Left hindlimb (tissue), 1 donor: ENCODE measurements at regions not wholly inside any gene's neighbourhood (a gene's known extent, or its start where the extent isn't known, plus 50 kb on each side); places are given as distances from the start of the nearest gene placed in this dataset.

Experiments
- DNase-seq: peaks from one replicate; pipeline ENCODE4 v3.0.0-alpha.2; 2018

DNA sequence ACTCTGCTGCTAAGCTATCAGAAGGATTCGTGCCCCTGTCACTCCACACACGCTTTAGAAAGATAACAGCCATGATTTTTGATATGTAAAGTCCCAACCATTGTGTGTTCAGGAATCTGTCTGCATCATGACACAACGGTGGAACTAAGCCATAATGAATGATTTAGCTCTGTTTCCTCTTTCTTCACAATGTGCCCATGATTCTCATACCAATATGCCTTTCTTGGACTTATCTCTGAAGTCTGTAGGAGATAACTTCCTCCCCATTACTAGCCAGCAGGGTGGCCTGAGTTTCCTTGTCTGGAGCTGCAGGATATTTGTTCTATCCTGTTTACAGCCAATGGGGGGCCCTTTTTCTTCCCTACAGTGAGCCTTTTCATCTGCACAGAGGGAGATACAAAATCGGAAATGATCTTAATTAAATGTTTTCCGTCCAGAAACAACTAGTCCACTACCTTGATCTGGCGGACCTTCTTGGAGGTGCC lies 511.7 kb downstream of the USP25 start:
- no peak for DNase-seq

DNA sequence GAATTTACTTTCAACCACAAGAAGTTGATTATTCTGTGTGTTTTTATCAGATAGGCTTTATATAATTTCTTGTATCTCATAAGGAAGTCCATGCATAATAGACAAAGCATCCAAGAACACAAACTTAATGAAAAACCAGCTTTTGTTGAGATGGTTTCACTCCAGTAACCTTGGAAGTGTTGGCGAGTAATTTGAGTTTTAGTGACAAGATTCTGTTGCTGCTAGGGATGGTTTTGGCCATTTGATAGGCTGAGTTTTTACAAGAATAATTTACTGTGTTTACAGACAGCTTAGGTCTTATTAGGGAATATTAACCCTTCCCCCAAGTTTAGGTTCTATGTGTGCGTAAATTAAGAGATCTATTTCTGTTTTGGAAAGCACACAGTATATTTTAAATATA lies 513.6 kb downstream of the USP25 start:
- DNase-seq = no peak

DNA sequence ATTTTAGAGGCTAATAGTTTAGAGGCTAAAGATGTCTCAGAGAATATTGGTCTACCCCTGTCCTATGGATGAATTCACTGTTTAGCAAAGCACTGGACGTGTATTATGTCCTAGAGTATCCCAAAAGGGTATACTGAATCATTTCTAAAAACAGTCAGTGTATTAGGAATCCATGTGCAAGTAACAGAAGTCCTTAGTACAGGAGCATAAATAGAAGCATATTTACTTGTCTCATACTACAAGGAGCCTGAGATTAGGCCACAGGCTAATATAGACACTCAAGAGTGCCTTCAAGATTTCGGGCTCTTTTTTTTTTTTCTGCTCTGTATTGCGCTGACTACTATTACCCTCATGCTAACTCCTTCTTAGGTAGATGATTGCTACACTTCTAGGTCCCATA lies 518.9 kb downstream of the USP25 start:
- DNase-seq = no peak

DNA sequence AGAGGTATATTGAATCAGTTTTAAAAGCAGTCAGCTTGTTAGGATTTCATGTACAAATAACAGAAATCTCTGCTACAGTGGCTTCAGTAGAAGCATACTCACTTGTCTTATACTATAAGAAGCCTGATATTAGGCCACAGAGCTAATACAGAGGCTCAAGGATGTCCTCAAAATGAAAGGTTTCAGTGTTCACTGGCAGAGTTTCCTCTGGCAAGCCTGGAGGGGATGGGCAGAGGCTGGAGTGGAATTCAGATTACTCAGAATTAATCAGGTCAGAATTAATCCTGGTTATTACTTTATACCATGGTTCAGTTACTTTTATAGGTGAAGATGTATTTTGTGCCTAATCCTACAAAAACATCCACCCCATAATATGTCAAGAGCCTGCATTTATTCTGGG lies 520.5 kb downstream of the USP25 start:
- no peak for DNase-seq

DNA sequence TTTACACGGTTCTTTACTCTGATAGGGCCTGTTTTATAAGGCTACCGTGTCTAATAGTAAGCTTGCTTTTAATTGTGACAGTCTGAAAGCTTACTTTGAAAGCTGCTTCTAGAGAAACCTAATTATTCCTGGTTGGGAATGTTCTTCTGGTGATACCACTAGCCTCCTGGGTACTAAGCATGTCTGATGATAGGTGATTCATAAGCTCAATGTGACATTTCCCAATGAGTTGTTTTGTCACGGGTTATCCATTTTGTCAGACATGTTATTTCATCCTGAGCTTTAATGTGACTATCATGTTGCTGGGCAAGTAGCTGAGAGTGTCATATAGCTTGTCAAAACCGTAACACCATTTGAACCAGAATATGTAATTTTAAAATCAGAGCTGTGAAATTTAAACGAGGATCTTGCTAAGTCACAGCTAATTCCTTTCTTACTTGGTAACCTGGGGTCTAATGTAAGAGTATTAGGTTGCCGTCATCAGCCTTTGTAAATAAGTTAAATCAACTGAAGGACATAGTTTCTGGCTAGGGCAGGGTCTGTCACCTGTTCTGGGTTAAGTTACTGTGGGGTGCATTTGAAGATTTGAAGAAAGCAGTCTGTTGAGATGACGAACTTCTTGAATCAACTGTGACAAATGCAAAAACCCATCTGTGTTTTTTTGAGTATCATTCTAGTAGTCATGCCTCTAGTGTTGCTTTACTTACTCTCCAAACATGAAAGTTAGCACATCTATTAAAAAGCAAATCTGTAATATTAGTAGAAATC lies 529.2 kb downstream of the USP25 start:
- no peak for DNase-seq

DNA sequence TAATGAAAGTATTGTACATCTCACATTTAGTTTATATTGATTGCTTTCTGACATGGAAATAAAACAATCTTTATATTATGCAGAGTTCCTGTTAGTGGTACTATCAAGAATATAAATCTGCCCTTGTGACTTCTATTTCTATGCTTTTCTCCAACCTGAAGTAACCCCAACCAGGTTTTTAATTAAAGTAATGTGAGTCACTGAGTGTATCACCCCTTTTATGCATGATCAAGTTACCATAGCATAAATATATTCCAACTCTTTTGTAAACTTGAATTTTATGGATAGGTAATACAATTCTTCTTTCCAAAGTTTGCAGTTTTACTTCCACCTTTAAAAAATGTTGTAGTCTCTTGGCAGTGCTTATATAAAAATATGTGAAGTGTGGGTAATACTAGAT lies 532.3 kb downstream of the USP25 start:
- DNase-seq = no peak

DNA sequence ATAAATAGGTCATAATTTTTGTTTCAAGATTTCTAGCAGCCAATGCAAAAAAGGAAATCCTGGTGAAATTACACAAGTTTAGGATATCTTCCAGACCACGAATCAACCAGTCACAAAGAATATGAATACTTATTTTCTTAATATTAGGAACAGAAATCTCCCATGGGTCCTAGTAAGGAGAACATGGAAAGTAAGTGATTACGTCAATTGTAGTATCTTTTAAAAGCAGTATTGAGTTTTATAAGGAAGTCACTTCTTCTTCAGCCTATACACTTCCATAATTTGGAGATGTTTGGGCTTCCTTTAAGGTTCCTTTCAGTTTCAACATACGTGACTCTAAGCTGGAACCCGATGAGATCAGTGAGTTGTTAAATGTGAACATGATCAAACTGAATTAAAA lies 534.5 kb downstream of the USP25 start:
- DNase-seq = no peak

DNA sequence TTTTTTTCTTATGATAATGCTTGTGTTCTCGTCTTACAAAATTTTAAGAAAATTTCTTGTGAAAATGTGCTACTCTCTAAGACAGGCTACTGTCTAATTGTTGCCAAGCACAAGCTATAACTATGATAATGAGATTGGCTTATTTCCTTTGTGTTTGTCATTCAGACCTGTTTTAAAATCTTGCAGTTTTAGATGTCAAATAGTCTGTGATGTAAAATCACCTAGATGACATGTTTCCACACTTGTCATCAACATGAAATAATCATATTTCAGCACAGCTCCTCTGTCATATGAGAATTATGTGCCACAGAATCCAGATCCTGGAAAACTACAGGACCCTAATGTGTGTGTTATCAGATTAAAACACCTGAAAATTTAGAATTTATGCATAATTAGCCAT lies 539.7 kb downstream of the USP25 start:
- DNase-seq = no peak

DNA sequence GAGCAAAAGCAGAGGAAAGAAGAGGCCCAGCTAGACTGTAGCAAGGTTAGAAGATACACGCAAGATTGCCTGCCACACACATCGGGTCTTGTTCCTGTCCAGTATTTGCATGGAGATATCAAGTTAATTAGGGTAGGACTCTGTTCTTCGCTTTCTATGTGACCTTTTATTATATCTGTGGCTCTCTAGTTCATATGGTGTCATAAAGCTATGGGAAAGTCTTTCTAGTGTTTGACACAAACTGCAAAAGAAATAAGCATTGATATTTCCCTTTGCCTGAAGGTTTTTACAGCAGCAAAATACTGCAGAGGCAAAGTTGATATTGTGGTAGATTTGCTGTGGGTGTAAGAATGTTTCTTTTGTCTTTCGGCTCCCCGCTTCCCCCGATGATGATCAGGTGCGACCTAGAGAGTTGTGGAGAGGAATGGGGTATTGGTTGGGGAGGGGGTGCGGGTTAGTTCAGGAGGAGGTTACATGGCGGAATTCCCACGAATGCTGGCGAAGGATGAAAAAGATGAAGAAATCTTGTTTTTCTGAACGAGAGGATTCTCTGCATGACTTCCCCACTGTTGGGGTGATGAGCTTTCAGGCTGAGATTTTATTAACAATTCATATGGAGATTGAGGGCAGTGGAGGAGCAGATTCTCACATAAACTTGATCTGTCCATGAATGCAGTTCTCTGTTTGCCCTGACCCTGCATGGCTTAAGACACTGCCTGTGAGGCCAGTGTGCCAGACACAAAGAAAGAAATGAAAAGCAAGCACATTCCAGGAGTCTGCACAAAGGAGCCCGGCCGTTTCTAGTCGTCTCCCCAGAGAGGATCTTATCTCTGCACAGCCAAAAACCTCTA lies 550.2 kb downstream of the USP25 start:
- DNase-seq = peak; percentile 38

DNA sequence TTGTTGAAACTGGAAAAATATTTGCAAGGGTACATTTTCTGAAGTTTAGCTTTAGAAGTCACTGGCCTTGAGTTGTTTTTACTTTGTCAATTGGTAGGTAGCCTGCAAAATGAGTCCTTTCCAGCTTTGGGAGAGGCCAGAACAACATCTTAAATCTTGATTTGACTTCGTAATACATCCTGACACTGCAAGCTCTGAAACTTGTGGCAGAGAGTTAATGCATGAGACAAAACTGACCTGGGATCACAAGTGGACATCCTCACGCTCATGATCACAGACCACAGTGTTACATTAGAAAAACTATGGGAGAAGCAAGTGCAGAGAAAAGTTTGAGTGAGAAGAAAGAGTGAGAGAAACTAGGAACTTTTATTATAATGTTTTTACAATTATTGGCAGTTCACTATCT lies 550.9 kb downstream of the USP25 start:
- no peak for DNase-seq

DNA sequence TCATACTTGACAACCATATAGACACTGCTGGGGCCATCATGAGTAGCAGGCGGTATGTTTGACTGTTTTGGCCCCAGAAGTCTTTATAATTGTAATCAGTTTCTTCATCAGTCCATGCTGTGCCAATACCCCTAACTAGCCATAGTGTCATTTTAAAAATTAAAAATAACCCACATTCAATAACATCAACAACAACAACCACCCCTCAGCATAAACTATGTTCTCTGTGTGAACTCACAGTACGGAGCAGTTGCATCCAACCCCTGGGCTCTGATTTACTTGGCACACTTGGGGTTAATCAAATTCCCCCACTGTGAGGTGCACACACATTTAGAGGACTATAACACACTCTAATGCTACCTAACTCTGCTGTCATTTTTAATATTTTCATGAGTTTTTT lies 553.7 kb downstream of the USP25 start:
- no peak for DNase-seq

DNA sequence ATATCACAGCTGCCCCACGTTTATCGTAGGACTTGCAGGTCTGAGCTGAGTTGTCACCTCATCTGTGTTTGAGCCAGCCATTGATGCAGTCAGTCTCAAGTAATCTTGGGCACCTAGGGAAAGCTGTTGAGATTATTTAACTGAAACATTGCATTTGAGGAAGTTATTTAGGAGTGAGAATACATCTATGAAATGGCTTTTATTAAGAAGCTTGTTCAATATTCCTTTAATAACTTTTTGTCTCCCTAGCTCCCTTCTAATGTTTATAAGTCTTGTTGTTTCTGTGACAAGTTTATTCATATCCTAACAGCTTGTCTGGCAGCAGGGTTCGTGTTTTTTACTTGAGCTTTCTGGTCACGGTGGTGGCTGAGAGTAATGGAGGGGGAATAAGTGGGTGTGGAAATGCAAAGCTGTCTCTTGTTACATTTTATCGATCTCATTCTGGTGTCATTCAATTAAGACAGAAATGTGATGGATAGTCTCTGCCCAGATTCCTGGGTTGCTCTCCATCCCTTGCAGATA lies 555.9 kb downstream of the USP25 start:
- no peak for DNase-seq

DNA sequence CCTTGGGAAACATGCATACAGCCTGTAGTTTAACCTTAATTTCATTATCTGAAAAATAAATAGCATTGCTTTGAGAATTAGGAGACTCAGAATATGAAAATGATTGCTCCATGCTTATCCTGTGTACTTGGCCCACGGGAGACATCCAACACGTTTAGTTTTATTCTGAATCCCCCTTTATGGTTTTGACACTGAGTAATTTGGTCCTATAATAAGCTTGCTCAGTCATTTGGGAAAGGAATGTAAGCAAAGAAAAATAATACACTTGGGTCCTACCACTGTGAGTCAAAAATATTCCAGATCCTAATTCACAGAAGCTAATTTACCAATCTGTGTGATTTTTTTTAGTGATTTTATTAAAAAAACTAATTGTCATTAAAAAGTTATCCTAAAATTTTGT lies 557.3 kb downstream of the USP25 start:
- DNase-seq = no peak

DNA sequence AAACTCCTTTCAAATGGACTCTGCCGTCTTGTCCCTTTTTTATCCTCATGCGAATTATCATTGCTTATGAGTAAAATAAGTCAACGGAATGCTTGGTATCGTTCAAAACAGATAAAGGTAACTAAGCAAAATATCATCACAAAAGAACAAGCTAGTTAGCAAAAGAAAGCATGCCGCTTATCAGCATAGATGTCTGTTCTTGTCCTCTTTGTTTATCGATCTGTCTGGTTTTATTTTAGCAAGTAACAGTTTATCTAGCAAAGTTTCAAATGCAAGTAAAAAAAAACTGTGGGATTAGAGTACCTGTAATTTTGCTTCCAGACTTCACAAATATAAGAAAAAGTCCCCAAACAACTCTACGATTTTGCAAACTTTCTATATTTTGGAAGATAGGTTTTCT lies 561.5 kb downstream of the USP25 start:
- DNase-seq = no peak

DNA sequence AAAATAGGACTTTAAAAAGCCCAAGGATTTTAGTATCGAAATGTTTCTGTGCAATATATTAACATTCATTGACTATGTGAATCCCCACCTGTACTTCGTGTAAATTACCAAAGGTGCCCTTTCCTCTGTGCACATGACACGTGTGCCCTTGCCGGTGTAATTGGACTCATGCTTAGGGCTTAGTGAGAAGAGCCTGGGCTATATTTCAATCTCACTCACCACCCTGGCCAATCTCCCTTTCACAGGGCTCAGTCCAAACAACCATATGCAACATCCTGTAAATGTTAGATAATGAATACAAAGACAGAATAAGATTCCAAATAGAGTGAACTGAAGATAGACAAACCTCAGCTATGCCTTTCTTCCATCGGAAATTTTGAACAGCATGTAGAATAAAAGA lies 564.3 kb downstream of the USP25 start:
- no peak for DNase-seq

DNA sequence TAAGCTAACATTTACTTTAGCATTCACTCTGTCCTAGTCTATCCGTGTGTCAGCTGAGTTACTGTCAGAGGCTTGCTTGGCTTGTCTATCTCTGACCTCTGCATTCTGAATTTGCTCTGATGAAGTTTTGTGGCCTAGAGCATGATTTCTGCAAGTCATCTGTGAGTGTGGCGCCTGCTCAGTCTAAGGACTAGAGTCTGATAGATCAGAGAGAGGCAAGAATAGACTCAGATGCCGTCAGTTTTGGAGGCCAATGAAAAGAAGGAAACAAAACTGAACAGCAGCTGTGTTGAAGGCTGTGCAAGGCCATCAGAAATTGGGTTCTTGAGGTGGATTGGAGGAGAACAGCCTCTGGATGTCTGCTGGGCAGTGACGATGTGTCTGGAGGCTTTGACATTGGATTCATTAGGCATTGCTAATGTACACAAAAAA lies 573.1 kb downstream of the USP25 start:
- no peak for DNase-seq

DNA sequence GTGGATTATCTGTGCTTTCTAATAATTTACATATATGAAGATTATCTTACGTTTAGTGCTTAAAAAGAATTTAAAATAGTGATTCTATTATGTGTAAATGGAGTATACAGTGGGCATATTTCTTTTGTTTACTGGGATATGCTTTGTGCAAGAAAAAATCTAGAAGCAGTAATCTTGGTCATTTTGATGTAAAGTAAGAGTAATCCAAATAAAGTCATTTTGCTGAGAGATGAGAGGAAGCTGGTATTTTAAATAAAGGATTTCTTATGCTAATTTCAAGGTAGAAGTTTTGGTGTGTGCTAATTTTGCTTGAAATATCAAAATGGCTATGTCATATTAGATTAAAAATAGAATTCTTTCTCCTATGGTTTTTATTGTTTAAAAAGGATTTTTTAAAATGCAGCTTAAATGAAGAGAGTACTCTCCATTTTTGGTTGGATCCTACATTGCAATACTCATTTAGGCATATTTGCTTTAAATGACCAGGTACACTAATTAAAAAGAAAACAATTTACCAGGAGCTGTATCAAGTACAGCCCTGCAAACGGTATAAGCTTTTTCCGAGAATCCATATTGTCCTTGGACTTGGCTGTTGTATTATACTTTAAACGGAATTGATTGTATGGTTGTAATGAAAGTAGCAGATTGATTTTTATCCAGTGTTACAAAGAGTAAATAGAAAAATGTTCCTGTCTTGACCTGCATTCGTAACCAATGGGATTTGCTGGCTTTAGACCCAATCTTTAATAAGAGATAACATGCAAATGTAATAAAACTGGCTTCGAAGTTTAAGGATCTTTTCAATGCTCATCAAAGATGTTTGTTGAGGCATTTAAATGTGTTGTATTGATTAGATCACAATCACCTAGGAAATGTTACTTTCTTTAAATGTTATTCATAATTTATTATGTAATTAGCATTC lies 574.7 kb downstream of the USP25 start:
- DNase-seq = no peak

DNA sequence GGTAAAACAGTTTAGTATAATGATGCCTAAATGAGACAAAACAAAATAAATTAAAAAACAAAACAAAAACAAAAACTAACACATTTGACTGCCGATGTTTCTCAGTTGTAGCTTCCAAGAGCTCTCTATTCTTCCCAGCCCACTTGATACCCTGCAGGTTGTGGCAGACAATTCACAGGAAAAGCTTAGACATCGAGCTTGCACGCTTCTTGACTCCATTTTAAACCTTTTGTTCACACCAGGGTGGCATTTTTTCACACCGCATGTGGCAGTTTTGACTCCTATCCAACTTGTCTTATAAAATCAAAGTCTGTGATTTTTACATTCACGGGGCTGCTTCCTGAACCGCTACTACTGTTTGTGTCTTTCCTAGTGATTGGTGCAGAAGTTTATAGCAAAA lies 575.9 kb downstream of the USP25 start:
- DNase-seq = no peak

DNA sequence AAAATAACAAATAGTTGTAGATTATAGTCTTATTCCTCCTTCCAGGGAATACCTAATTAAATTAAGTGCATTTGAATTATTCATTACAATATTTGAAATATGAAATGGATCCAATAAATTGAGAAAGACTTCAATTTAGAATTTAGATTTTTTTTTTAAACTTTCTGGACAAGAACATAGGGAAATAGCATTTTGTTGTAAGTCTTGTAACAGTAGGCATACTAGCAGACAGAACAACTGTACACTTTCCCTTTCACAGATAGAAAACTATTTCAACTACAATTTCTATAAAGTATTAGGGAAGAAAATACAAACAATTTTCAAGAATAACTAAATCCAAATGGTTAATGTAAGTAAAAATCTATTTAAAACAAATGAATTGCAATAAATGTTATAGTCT lies 577.5 kb downstream of the USP25 start:
- DNase-seq = no peak

DNA sequence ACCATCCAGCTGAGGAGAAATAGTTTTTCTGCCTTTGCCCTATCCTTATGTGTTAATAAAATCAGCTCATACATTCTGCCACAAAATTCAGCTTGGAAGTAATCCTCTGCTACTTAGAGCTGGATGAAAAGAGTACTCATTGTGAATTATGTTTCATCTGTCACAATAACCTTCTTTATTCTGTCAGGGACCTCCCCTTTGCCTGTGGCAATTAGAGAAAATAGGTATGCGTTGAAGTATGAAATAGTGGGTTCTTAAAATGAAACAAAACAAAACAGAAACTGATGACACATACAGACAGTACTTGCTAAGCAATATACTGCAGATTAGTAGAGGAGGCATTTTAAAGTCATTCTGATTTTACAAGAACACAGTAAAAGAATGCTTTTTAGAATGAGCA lies 578.5 kb downstream of the USP25 start:
- no peak for DNase-seq

DNA sequence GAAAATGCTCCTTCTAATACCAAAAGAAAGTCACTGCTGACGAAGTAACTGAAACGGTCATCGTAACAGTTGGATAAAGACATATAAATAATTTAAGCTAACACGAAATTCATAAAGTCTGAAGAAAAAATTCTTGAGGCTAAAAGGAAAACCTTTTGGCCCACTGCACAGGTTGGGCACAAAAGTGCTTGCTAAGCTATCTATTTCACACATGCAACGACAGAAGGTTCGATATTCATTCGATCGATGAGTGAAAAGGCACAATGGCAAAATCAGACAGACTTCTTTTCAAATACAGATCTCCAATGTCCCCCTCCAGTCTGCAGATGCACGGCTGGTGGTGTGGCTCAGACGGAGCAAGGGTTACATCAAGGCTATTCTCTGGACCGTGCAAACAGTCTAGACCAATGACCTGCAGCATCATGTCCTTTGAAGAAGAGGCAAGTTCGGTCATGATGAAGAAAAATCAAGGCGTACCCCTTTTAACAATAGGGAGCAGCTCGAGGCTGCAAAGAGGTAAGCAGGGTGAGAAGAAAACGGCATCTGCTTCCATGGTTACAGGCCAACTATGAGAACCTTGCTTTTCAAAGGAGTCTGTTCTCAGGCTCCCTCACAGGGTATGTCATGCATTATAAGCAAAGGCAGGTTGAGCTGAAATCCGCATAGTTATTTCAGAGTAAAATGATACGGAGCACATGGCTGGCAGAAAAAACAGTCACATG lies 579.6 kb downstream of the USP25 start:
- no peak for DNase-seq

DNA sequence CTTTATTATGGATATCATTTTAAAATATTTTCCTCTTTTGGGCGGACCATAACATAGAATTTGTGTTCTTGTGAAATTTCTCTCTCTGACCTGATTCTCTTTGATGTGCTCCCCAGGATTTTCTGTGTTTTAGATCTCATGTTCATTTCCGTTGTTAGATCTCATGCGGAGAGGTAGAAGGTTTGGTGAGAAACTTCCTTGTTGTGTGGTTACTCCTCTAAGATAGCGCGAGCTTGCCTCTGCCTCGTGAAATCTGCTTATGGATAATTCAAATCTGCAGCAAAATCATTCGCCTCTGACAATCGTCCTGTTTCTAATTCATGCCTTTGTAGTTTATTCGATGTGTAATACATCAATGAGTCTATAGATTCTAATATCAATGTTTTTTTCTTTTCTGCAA lies 580.4 kb downstream of the USP25 start:
- no peak for DNase-seq
